ENCODE measurements at regions not wholly inside any gene's neighbourhood (a gene's known extent, or its start where the extent isn't known, plus 50 kb on each side); places are given as distances from the start of the nearest gene placed in this dataset.

DNA sequence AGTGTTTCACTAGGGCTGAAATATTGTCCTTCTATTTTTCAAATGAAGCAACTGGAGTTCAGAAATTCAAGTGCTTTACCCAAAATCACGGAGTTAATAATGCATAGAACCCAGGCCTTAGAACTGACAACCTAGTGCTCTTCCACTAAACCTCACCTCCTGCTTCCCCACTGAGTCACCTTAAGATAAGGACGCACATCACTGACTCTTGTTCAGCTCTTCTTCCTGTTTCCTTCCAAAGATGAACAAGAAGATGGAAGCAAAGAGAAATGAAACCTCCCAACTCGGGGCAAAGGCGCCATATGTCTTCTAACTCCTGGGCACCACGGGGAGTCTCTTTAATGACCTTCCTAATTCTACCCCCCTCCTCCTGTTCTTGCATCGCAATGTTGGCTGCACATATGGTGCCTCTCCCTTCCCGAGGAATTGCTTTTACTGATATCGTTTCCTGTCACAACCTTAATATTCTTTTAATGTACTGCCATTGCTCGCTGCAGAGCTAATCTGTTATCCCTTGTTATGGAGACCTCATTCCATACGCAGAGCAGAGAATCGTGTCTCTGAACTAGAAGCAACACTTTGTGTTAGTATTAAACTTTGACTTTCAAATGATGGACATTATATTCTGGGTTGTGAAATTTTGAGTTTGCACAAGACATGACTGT is 591.4 kb downstream of the TMEM114 start:
- Mint-ChIP-seq H3K9me3 (peaks cover 68% of the 10 kb centered on the region), H3K4me3 (no peak overlapping the region), H3K4me1 (ENCODE audit: low read depth) (no peaks in the 10 kb centered on the region), H3K27me3 (ENCODE audit: insufficient read depth) (no peaks in the 10 kb centered on the region), H3K27ac (no peak overlapping the region), H3K36me3 (ENCODE audit: low read depth) (no peaks in the 10 kb centered on the region)
- no peak for DNase-seq (ENCODE audit: low spot score)
- intact Hi-C loops (cut with micrococcal nuclease): no loop called here

DNA sequence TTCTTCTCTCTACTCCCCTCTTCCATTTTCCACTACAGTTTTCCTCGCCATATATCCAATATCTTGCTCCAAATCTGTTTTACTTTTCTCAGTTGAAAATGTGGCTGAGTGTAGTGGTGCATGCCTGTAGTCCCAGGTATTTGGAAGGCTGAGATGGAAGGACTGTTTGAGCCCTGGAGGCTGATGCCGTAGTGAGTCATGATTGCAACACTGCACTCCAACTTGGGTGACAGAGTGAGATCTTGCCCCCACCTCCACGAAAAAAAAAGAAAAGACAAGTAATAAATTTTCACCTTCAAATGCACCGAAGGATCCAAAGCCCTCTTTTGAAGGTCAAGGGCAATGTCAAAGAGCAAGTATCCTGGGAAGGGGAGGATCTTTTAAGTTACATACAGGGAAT is 592.3 kb downstream of the TMEM114 start:
- Mint-ChIP-seq H3K4me1 (ENCODE audit: low read depth) (no peaks in the 10 kb centered on the region), H3K27ac (no peak overlapping the region), H3K9me3 (peaks cover 73% of the 10 kb centered on the region), H3K27me3 (ENCODE audit: insufficient read depth) (no peaks in the 10 kb centered on the region), H3K36me3 (ENCODE audit: low read depth) (no peaks in the 10 kb centered on the region), H3K4me3 (no peak overlapping the region)
- no peak for DNase-seq (ENCODE audit: low spot score)
- intact Hi-C loops (cut with micrococcal nuclease): no loop called here

DNA sequence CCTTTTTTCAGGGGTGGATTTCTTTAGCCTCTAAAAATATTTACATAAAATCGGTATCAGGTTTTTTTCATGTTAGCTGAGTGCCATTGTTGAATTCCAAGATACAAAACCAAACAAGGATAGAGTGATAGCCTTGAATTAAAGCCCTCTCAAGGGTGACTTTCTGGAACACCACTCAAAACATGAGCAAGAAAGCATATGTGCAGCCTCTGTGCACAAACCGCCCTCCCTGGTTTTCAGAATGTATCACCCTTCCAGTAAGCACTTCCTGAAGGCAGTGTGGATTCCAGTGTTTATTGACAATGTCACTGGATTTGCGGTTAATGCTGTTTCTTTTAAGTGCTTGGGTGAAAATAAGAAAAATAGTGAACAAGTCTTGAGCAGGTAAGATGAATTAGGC is 597.7 kb downstream of the TMEM114 start:
- H3K4me1 Mint-ChIP-seq (ENCODE audit: low read depth): no peaks in the 10 kb centered on the region
- DNase-seq (ENCODE audit: low spot score): no peak
- no peaks in the 10 kb centered on the region for H3K27me3 Mint-ChIP-seq (ENCODE audit: insufficient read depth)
- H3K4me3 Mint-ChIP-seq: no peak overlapping the region
- H3K9me3 Mint-ChIP-seq: peaks cover 40% of the 10 kb centered on the region
- no peak overlapping the region for H3K27ac Mint-ChIP-seq
- intact Hi-C loops (cut with micrococcal nuclease): no loop called here
- no peaks in the 10 kb centered on the region for H3K36me3 Mint-ChIP-seq (ENCODE audit: low read depth)

DNA sequence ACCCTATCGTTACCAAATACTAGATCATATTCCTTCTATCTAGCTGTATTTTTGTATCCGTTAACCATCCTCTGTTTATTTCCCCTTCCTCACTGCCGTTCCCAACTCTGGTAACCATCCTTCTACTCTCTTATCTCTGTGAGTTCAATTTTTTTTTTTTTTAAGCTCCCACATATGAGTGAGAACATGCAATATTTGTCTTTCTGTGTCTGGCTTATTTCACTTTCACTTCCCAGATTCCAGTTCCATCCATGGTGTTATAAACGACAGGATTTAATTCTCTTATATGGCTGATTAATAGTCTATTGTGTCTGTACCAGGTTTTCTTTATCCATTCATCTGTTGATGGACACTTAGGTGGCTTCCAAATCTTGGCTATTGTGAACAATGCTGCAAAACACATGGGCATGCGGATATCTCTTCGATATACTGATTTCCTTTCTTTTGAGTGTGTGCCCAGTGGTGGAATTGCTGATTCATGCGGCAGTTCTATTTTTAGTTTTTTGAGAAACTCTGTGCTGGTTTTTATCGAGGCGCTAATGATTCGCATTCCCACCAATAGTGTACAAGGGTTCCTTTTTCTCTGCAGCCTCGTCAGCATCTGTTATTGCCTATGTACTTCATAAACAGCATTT is 599.6 kb downstream of the TMEM114 start:
- Mint-ChIP-seq H3K27me3 (ENCODE audit: insufficient read depth) (no peaks in the 10 kb centered on the region), H3K27ac (no peak overlapping the region), H3K9me3 (peaks cover 27% of the 10 kb centered on the region), H3K4me3 (no peak overlapping the region), H3K36me3 (ENCODE audit: low read depth) (no peaks in the 10 kb centered on the region), H3K4me1 (ENCODE audit: low read depth) (no peaks in the 10 kb centered on the region)
- DNase-seq (ENCODE audit: low spot score): no peak
- intact Hi-C loops (cut with micrococcal nuclease): no loop called here

DNA sequence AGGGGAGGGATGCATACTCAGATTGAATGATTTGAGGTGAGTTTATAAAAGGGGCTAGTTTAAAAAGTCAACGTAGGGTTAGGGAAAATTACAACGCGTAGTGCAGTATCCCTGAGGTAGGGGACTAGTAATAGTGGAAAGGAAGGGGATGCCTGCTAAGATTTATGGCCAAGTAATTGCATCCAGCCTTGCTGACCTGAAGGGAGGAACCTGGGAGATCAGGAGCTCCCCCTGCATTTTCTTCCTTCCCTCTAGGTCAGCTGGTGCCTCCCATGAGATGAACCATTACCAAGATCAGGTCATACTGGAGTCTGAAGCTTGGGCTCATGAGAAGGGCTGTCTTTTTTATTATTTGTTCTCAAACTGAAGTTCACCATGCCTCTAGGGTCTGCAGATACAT is 606.6 kb downstream of the TMEM114 start:
- intact Hi-C loops (cut with micrococcal nuclease): no loop called here
- Mint-ChIP-seq H3K4me1 (ENCODE audit: low read depth) (no peaks in the 10 kb centered on the region), H3K27ac (no peak overlapping the region), H3K9me3 (peaks cover 28% of the 10 kb centered on the region), H3K36me3 (ENCODE audit: low read depth) (no peaks in the 10 kb centered on the region), H3K27me3 (ENCODE audit: insufficient read depth) (no peaks in the 10 kb centered on the region), H3K4me3 (no peak overlapping the region)
- no peak for DNase-seq (ENCODE audit: low spot score)

DNA sequence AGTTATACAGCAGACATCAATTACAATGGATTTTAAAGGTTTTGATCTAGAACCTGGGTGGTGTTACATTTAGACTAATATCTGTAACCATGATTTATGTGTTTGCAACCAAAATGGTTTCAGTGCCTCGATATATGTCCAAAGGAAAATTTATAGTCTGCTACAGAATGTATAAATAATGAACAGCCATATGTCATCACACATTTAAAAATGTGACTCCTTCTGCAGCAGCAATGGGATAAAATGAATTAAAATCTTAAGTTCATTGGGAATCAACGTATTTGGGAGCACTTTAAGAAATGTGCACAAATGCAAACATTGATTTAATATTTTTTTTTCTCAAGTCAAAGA is 610.2 kb downstream of the TMEM114 start:
- Mint-ChIP-seq H3K27me3 (ENCODE audit: insufficient read depth) (no peaks in the 10 kb centered on the region), H3K27ac (no peak overlapping the region), H3K4me3 (no peak overlapping the region), H3K9me3 (peaks cover 33% of the 10 kb centered on the region), H3K4me1 (ENCODE audit: low read depth) (no peaks in the 10 kb centered on the region), H3K36me3 (ENCODE audit: low read depth) (no peaks in the 10 kb centered on the region)
- intact Hi-C loops (cut with micrococcal nuclease): no loop called here
- DNase-seq (ENCODE audit: low spot score): no peak

DNA sequence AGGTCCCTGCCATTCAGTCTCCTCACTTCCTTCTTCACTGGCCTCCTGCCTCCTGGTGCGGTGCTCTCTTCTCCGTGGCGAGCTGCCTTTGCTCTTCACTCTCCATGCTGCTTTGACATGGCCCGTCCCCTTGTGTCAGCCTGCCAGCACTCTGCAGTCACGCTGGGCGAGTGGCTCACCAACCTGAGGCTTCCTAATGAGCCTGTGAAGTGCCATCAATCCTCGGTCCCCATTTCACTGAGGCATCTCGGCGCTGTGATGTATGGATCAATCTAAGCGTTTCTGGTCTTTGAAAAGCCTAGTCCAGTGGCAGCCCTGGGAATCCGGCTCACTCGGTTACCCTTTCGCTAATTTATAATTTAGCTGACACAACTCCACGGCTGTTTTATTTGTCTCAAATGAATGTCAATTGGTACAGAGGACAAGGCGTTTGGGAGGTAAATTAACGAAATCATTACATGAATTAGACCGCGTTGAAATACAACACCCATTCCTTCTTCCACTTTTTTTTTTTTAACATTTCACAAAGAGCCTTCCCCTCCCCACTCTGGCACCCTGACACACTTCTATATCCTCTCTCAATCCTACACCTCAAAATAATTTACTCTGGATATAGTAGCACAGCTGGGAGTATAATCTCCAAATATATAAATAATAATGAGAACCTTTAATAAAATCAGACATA is 610.7 kb downstream of the TMEM114 start:
- H3K36me3 Mint-ChIP-seq (ENCODE audit: low read depth): no peaks in the 10 kb centered on the region
- H3K27me3 Mint-ChIP-seq (ENCODE audit: insufficient read depth): no peaks in the 10 kb centered on the region
- H3K4me1 Mint-ChIP-seq (ENCODE audit: low read depth): no peaks in the 10 kb centered on the region
- DNase-seq (ENCODE audit: low spot score): no peak
- H3K4me3 Mint-ChIP-seq: no peak overlapping the region
- peaks cover 36% of the 10 kb centered on the region for H3K9me3 Mint-ChIP-seq
- intact Hi-C loops (cut with micrococcal nuclease): no loop called here
- H3K27ac Mint-ChIP-seq: no peak overlapping the region

DNA sequence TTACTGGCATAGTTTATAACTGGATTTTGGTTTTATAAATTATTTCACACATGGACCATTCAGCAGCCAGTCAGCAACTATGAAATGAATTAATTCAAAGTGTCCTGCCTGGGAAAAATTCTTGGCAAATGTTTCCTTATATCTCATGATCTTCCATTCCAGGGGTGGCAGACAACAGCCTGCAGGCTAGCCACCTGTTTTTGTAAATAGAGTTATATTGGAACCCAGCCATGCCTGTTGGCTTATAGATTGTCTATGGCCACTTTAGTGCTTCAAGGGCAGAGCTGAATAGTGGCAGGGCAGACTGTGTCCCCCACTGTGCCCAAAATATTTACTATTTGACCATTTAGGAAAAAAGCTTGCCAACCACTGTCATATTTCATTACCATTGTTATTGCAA is 613.7 kb downstream of the TMEM114 start:
- intact Hi-C loops (cut with micrococcal nuclease): no loop called here
- Mint-ChIP-seq H3K36me3 (ENCODE audit: low read depth) (no peaks in the 10 kb centered on the region), H3K4me1 (ENCODE audit: low read depth) (no peaks in the 10 kb centered on the region), H3K9me3 (peaks cover 49% of the 10 kb centered on the region), H3K27ac (no peak overlapping the region), H3K4me3 (no peak overlapping the region), H3K27me3 (ENCODE audit: insufficient read depth) (no peaks in the 10 kb centered on the region)
- DNase-seq (ENCODE audit: low spot score): no peak

DNA sequence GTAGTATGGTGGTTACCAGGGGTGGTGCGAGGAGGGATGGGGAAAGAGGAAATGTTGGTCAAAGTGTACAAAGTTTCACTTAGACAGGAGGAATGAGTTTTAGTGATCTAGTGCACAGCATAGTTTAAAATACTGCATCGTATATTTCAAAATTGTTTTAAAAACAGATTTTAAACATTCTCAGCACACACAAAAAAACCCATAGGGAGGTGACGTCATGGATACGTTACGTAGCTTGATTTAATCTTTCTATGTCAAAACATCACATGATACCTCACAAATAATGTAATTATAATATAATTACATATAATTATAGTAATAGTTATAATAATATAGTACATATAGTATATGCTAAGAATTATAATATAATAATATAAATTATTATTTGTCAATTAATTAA is 614.2 kb downstream of the TMEM114 start:
- Mint-ChIP-seq H3K4me1 (ENCODE audit: low read depth) (no peaks in the 10 kb centered on the region), H3K27ac (no peak overlapping the region), H3K4me3 (no peak overlapping the region), H3K27me3 (ENCODE audit: insufficient read depth) (no peaks in the 10 kb centered on the region), H3K36me3 (ENCODE audit: low read depth) (no peaks in the 10 kb centered on the region), H3K9me3 (peaks cover 45% of the 10 kb centered on the region)
- intact Hi-C loops (cut with micrococcal nuclease): no loop called here
- DNase-seq (ENCODE audit: low spot score): no peak

DNA sequence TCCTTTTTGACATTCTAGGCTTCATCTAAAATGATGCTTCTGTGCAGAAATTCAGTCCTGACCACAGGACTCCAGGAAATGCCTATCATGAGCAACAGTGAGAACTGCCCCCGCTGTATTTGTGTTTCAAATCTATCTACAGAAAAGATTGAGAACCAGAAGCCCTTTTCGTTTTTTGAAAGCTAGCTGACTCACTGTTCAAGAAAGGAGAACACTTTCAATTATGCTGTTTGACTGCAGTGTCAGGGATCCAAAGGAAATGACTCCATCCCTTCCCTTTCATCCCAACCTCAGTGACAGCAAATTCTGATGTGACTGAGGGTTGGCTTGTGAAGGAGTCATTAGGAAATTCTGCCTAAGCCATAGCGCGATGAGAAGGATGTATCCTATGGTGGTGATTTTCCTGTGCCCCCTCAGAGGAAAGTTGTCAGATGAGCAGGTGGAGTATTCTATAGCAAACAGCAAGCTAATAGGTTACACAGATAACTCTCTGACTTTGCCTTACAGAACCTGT is 622.3 kb downstream of the TMEM114 start:
- Mint-ChIP-seq H3K36me3 (ENCODE audit: low read depth) (no peaks in the 10 kb centered on the region), H3K4me1 (ENCODE audit: low read depth) (no peaks in the 10 kb centered on the region), H3K27me3 (ENCODE audit: insufficient read depth) (no peaks in the 10 kb centered on the region), H3K4me3 (no peak overlapping the region), H3K9me3 (peaks cover 37% of the 10 kb centered on the region), H3K27ac (no peak overlapping the region)
- DNase-seq (ENCODE audit: low spot score): no peak
- intact Hi-C loops (cut with micrococcal nuclease): no loop called here

DNA sequence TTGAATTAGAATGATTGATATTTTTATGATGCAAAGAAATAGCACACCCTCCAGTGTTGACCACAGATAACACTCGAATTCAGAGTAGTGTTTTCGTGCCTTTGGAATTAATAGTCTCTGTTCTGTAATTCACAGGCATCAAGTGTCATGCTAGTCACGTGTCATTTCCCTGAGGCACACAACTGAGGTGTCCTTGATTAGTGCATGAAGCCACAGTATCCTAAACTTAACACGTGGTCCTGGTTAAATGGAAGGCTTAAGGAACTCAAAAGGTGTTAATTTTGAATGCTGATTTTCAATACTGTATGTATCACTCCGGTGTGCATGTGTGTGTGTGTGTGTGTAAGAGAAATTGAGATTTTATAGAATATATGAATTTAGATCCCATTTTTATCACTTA is 625.6 kb downstream of the TMEM114 start:
- H3K36me3 Mint-ChIP-seq (ENCODE audit: low read depth): no peaks in the 10 kb centered on the region
- H3K9me3 Mint-ChIP-seq: peaks cover 17% of the 10 kb centered on the region
- no peak overlapping the region for H3K27ac Mint-ChIP-seq
- intact Hi-C loops (cut with micrococcal nuclease): no loop called here
- no peak overlapping the region for H3K4me3 Mint-ChIP-seq
- no peak for DNase-seq (ENCODE audit: low spot score)
- H3K4me1 Mint-ChIP-seq (ENCODE audit: low read depth): no peaks in the 10 kb centered on the region
- no peaks in the 10 kb centered on the region for H3K27me3 Mint-ChIP-seq (ENCODE audit: insufficient read depth)

DNA sequence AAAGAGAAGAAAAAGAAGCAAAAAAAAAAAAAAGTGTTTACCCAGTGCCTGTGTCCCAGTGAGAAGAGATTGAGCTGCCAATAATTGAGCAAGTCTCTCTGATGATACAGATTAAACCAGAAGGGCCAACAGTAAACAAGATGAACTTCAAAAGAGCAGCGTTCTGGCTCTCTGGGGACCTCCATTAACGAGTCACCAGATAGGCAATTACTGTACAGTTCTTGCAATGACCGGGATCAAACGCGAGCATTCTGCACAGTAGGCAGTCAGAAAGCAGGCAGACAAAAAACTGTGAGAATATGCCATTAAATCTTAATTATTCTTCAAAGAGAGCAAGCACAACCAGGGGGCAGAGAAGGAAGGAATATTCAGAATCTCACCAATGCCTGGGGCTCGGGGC is 626.1 kb downstream of the TMEM114 start:
- no peak overlapping the region for H3K27ac Mint-ChIP-seq
- intact Hi-C loops (cut with micrococcal nuclease): no loop called here
- no peaks in the 10 kb centered on the region for H3K4me1 Mint-ChIP-seq (ENCODE audit: low read depth)
- H3K9me3 Mint-ChIP-seq: peaks cover 16% of the 10 kb centered on the region
- H3K4me3 Mint-ChIP-seq: no peak overlapping the region
- DNase-seq (ENCODE audit: low spot score): no peak
- H3K36me3 Mint-ChIP-seq (ENCODE audit: low read depth): no peaks in the 10 kb centered on the region
- H3K27me3 Mint-ChIP-seq (ENCODE audit: insufficient read depth): no peaks in the 10 kb centered on the region

DNA sequence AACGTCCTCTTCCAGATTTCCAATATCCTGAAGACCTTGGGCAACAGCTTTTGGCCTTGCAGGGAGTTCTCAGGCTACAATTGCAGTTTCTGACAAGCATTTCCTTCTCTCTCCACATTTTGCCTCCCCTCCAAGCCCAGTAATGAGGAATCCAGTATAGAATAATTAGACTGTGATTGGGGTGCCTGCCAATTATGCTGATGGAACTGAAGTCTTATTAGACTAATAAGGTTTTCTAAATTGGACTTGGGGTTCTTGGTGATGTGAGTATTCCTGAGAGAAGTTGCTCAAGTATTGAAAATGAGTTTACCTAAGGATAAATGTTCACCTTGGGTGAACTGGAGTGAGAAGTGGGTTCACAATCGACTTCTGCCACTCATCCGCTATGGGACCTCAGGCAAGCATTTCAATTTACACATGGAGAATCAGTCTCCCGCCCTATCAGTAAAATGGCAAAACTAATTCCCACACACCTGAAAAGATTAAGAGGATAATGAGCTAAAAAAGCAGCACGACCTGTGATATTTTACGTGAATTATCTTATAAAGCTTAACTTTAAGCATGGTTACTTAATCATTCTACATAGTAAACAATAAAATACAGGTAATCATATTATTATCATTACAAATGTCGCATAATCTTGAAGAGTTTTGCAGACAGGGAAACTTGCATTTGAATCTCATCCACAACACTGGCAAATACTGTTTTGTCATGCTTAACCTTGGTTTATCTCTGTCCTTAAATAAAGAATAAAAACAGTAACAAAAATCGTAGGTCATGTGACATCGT is 628.0 kb downstream of the TMEM114 start:
- intact Hi-C loops (cut with micrococcal nuclease): no loop called here
- no peak overlapping the region for H3K27ac Mint-ChIP-seq
- no peak overlapping the region for H3K4me3 Mint-ChIP-seq
- H3K27me3 Mint-ChIP-seq (ENCODE audit: insufficient read depth): no peaks in the 10 kb centered on the region
- no peaks in the 10 kb centered on the region for H3K36me3 Mint-ChIP-seq (ENCODE audit: low read depth)
- H3K9me3 Mint-ChIP-seq: peaks cover 23% of the 10 kb centered on the region
- H3K4me1 Mint-ChIP-seq (ENCODE audit: low read depth): no peaks in the 10 kb centered on the region
- DNase-seq (ENCODE audit: low spot score): no peak
